Ovary (tissue), 3 donors: ENCODE measurements at regions not wholly inside any gene's neighbourhood (a gene's known extent, or its start where the extent isn't known, plus 50 kb on each side); places are given as distances from the start of the nearest gene placed in this dataset.

Experiments used
- CTCF ChIP-seq, 3 donors: fragments of 450-650 bp in 2 of 3; fragments of 200-600 bp in 1 of 3; IDR thresholded peaks; one replicate each; pipeline versions ENCODE4 v1.5.1 to v1.8.0; 2016 to 2022; ENCODE audit warnings: antibody characterized with exemption in 3 of 3, mild to moderate bottlenecking in 1 of 3
- EP300 ChIP-seq: sonication (generic); formaldehyde crosslinking; IDR thresholded peaks from one replicate; pipeline ENCODE4 v1.6.1; 2017; ENCODE audit warnings: antibody characterized with exemption
- POLR2A ChIP-seq: fragments of 450-650 bp; IDR thresholded peaks from one replicate; pipeline ENCODE4 v1.6.1; 2017; ENCODE audit warnings: antibody characterized with exemption, mild to moderate bottlenecking, moderate library complexity
- donor health status: DM: no; HTN: no; CAD: no.

GRCh38 chr5:118520771-118521415 lies 467.5 kb downstream of the DTWD2 start:
- TF ChIP-seq CTCF (IDR thresholded peaks at IDR 0.05) (no peak), POLR2A (no peak), EP300 (no peak)
